DND-41 (cell line): ENCODE measurements at regions not wholly inside any gene's neighbourhood (a gene's known extent, or its start where the extent isn't known, plus 50 kb on each side); places are given as distances from the start of the nearest gene placed in this dataset.

Experiments
- EZH2 ChIP-seq: IDR thresholded peaks from 3 replicates; pipeline ENCODE4 v1.6.1; 2012; ENCODE audit warnings: borderline replicate concordance, low read depth, mild to moderate bottlenecking, moderate library complexity, low read length, inconsistent platforms; ENCODE audit not compliant: severe bottlenecking
- TF ChIP-seq, protein P1 (sequence below): IDR thresholded peaks from 2 replicates; pipeline ENCODE4 v1.5.1; 2012; ENCODE audit warnings: borderline replicate concordance, low read length, moderate library complexity, mild to moderate bottlenecking; ENCODE audit not compliant: poor library complexity, severe bottlenecking; ENCODE audit errors: extremely low read depth

DNA sequence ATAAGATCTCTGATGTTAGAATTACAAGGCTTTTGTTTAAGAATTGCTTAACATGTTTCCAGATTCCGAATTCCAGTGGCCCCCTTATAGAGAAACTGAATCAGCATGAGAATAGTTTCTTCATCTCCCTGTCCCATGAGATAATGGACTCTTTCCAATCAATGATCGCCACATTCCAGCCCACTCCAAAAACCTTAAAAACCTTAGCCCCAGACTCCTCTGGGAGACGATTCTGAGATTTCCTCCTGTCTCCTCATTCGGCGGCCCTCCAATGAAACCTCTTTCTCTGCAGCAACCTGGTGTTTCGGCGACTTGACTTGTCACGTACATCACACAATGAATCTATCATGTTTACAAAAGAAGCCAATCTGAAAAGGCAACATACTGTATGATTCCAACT, 197.1 kb upstream of the PSMD7 start:
- TF ChIP-seq, protein P1, sequence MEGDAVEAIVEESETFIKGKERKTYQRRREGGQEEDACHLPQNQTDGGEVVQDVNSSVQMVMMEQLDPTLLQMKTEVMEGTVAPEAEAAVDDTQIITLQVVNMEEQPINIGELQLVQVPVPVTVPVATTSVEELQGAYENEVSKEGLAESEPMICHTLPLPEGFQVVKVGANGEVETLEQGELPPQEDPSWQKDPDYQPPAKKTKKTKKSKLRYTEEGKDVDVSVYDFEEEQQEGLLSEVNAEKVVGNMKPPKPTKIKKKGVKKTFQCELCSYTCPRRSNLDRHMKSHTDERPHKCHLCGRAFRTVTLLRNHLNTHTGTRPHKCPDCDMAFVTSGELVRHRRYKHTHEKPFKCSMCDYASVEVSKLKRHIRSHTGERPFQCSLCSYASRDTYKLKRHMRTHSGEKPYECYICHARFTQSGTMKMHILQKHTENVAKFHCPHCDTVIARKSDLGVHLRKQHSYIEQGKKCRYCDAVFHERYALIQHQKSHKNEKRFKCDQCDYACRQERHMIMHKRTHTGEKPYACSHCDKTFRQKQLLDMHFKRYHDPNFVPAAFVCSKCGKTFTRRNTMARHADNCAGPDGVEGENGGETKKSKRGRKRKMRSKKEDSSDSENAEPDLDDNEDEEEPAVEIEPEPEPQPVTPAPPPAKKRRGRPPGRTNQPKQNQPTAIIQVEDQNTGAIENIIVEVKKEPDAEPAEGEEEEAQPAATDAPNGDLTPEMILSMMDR: no peak
- no peak for TF ChIP-seq EZH2
